LNCaP clone FGC (cell line): ENCODE measurements at regions not wholly inside any gene's neighbourhood (a gene's known extent, or its start where the extent isn't known, plus 50 kb on each side); places are given as distances from the start of the nearest gene placed in this dataset.

ENCODE experiments used
- DNase-seq: peaks from one replicate; pipeline ENCODE4 v3.0.0-alpha.2; 2011; ENCODE audit warnings: low read depth
- H3K4me3 ChIP-seq: 2 replicates; pipeline ENCODE4 v1.5.1; 2011; ENCODE audit warnings: mild to moderate bottlenecking, low read depth, low read length, control low read depth
- CTCF ChIP-seq: IDR thresholded peaks from 2 replicates; pipeline ENCODE4 v1.5.1; 2012; ENCODE audit warnings: mild to moderate bottlenecking; ENCODE audit not compliant: control insufficient read depth, insufficient read depth; ENCODE audit errors: extremely low read depth

DNA sequence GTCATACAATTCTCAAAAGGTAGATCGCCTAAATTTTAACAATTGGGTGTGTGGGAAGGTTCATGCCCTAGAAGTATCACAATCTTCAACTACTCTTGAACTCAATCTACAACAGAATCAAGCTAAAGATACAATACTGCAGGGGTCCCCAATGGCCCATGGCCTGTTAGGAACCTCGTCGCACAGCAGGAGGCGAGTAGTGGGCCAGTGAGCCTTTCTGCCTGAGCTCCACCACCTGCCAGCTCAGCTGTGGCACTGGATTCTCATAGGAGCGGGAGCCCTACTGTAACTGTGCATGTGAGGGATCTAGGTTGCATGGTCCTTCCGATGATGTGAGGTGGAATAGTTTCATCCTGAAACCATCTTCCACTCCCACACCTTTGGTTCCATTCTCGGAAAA, 230.6 kb downstream of the KLF12 start:
- no peak for DNase-seq
- TF ChIP-seq CTCF: no peak
- no peak overlapping the region for H3K4me3 ChIP-seq

DNA sequence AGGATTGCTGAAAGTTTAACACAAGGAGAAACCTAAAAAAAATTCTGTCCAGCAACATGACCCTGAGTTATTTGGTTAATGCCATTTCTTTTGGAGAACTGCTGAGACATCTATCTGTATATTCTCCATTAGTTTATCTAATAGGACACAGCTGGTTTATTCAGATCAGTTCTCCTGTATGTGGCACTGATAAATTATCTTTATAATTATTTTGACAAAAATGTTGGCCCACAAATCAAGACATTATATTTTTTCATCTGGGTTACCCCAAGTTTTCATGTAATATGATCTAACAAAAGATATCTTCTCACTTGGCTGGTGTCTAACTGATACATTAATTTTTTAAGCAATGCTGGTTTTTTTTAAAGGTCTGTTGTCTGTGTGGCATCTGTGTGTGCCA, 231.4 kb downstream of the KLF12 start:
- no peak overlapping the region for H3K4me3 ChIP-seq
- TF ChIP-seq CTCF: no peak
- DNase-seq: no peak

GRCh38 chr13:73902296-73902695, 231.9 kb downstream of the KLF12 start:
- DNase-seq: no peak
- TF ChIP-seq CTCF: no peak
- no peak overlapping the region for H3K4me3 ChIP-seq

- TF ChIP-seq CTCF: no peak
- no peak for DNase-seq
- H3K4me3 ChIP-seq: no peak overlapping the region
These were observed 232.7 kb downstream of the KLF12 start for GRCh38 chr13:73901324-73902068.

- no peak overlapping the region for H3K4me3 ChIP-seq
- no peak for DNase-seq
- TF ChIP-seq CTCF: no peak
These were observed 233.6 kb downstream of the KLF12 start for GRCh38 chr13:73900591-73900990.

- TF ChIP-seq CTCF: no peak
- H3K4me3 ChIP-seq: no peak overlapping the region
- no peak for DNase-seq
These were observed 235.3 kb downstream of the KLF12 start for GRCh38 chr13:73898899-73899298.

GRCh38 chr13:73898276-73898675, 235.9 kb downstream of the KLF12 start:
- TF ChIP-seq CTCF: no peak
- DNase-seq: no peak
- H3K4me3 ChIP-seq: no peak overlapping the region
